ENCODE measurements at regions not wholly inside any gene's neighbourhood (a gene's known extent, or its start where the extent isn't known, plus 50 kb on each side); places are given as distances from the start of the nearest gene placed in this dataset.

GRCh38 chr1:38194472-38194871, 147.9 kb upstream of the POU3F1 start:
- no peak for TF ChIP-seq POLR2A (IDR thresholded peaks at IDR 0.05)
- TF ChIP-seq CTCF (IDR thresholded peaks at IDR 0.05), result no peak
